ENCODE measurements at regions not wholly inside any gene's neighbourhood (a gene's known extent, or its start where the extent isn't known, plus 50 kb on each side); places are given as distances from the start of the nearest gene placed in this dataset.

DNA sequence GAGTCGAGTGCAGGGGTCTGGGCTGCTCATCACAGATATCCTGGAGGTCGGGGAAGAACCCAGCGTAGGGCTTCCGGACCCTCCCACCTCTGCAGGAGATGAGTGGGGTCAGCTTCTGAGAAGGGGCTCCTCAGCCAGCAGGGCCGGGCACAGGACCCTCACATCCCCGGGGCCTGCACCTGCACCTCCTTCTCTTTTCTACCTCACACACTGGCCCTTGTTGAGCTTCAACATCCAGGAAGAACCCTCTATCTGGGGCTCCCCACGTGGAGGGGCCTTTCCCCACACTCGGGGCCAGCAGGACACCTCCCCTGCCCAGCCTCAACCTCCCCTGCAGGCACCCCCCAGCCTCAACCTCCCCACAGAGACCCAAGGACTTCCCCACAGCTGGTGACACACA, 299.4 kb downstream of the CTTN start:
- TF ChIP-seq, protein P1, sequence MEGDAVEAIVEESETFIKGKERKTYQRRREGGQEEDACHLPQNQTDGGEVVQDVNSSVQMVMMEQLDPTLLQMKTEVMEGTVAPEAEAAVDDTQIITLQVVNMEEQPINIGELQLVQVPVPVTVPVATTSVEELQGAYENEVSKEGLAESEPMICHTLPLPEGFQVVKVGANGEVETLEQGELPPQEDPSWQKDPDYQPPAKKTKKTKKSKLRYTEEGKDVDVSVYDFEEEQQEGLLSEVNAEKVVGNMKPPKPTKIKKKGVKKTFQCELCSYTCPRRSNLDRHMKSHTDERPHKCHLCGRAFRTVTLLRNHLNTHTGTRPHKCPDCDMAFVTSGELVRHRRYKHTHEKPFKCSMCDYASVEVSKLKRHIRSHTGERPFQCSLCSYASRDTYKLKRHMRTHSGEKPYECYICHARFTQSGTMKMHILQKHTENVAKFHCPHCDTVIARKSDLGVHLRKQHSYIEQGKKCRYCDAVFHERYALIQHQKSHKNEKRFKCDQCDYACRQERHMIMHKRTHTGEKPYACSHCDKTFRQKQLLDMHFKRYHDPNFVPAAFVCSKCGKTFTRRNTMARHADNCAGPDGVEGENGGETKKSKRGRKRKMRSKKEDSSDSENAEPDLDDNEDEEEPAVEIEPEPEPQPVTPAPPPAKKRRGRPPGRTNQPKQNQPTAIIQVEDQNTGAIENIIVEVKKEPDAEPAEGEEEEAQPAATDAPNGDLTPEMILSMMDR (conservative IDR thresholded peaks at IDR 0.05): no peak
- H3K56ac ChIP-seq (ENCODE audit: insufficient read length, low read depth, low read length): no peak overlapping the region
- H3K36me3 Mint-ChIP-seq (ENCODE audit: insufficient read depth in 1 of 3, low read depth in 3 of 3): peaks cover 0 to 11% (median 10%) of the 10 kb centered on the region in 3 experiments; a peak in 4 of 7 replicates
- H4K91ac ChIP-seq (ENCODE audit: insufficient read length, low read depth, low read length): no peak overlapping the region
- H2BK5ac ChIP-seq (ENCODE audit: insufficient read length, low read length): no peak overlapping the region
- H3K23me2 ChIP-seq (ENCODE audit: insufficient read length, low read depth, low read length, poor library complexity, severe bottlenecking): no peaks in the 10 kb centered on the region
- H3K9me3 Mint-ChIP-seq: no peaks in the 10 kb centered on the region
- H2BK15ac ChIP-seq (ENCODE audit: low read depth, low read length): no peak overlapping the region
- DNase-seq: no peak
- H3K79me2 ChIP-seq (ENCODE audit: insufficient read depth, low read length): no peaks in the 10 kb centered on the region
- no peaks in the 10 kb centered on the region for H3K4me1 ChIP-seq (ENCODE audit: insufficient read depth, low read length)
- H4K8ac ChIP-seq (replicated peaks; ENCODE audit: insufficient read length, low read depth, low read length): no peak overlapping the region
- no peak overlapping the region for H2BK12ac ChIP-seq (ENCODE audit: insufficient read length, low read depth, low read length)
- H2AK5ac ChIP-seq (ENCODE audit: insufficient read length, low read length): no peak overlapping the region
- no peak overlapping the region for H3K27ac Mint-ChIP-seq
- no peak overlapping the region for H3K14ac ChIP-seq (ENCODE audit: insufficient read depth, low read length)
- no peak overlapping the region for H3K27ac ChIP-seq (ENCODE audit: insufficient read length, low read depth, low read length)
- H3K4me2 ChIP-seq (ENCODE audit: insufficient read depth, insufficient read length, low read length): no peak overlapping the region
- no CpG with 5 or more reads among the region's 8 CpGs for WGBS (ENCODE audit: extremely low coverage, insufficient read length, low lambda C conversion rate)
- no peak overlapping the region for H2BK120ac ChIP-seq (ENCODE audit: low read depth, low read length, poor library complexity, severe bottlenecking)
- H3K4me1 Mint-ChIP-seq: peaks cover 15 to 17% of the 10 kb centered on the region in 2 experiments
- peaks cover 6% of the 10 kb centered on the region for H3K27me3 Mint-ChIP-seq (ENCODE audit: low read depth)
- H3K4me3 Mint-ChIP-seq: no peak overlapping the region
- no peaks in the 10 kb centered on the region for H3K27me3 ChIP-seq (ENCODE audit: insufficient read depth, low read length)
- no peak overlapping the region for H3T11ph ChIP-seq (ENCODE audit: low read length)
- no peak overlapping the region for H3K9ac ChIP-seq (ENCODE audit: extremely low read depth, insufficient read length, low read length)
- H3K18ac ChIP-seq (ENCODE audit: insufficient read length, low read depth, low read length): no peak overlapping the region
- no peaks in the 10 kb centered on the region for H4K20me1 ChIP-seq (ENCODE audit: control insufficient read depth, insufficient read depth, insufficient read length)
- no peaks in the 10 kb centered on the region for H3K79me1 ChIP-seq (ENCODE audit: insufficient read depth, low read depth, low read length, poor library complexity, severe bottlenecking)
- H2AFZ ChIP-seq (ENCODE audit: low read length): no peak overlapping the region
- H2BK20ac ChIP-seq (ENCODE audit: low read depth, low read length, poor library complexity, severe bottlenecking): no peak overlapping the region
- no peaks in the 10 kb centered on the region for H3K9me3 ChIP-seq (ENCODE audit: control insufficient read depth, low read depth, low read length)
- H4K5ac ChIP-seq (ENCODE audit: insufficient read length, low read depth, low read length): no peak overlapping the region
- no peak overlapping the region for H3K4ac ChIP-seq (ENCODE audit: low read depth, low read length)
- no peak overlapping the region for H3K23ac ChIP-seq (ENCODE audit: insufficient read length, low read depth, low read length)
